Ovary (tissue), 3 donors: ENCODE measurements at regions not wholly inside any gene's neighbourhood (a gene's known extent, or its start where the extent isn't known, plus 50 kb on each side); places are given as distances from the start of the nearest gene placed in this dataset.

Experiments
- EP300 ChIP-seq: sonication (generic); formaldehyde crosslinking; IDR thresholded peaks from one replicate; pipeline ENCODE4 v1.6.1; 2017; ENCODE audit warnings: antibody characterized with exemption
- TF ChIP-seq, protein P1 (sequence below), 3 donors: fragments of 450-650 bp in 2 of 3; fragments of 200-600 bp in 1 of 3; IDR thresholded peaks; one replicate each; pipeline versions ENCODE4 v1.5.1 to v1.8.0; 2016 to 2022; ENCODE audit warnings: antibody characterized with exemption in 3 of 3, mild to moderate bottlenecking in 1 of 3
- donor health status: DM: no; HTN: no; CAD: no.

DNA sequence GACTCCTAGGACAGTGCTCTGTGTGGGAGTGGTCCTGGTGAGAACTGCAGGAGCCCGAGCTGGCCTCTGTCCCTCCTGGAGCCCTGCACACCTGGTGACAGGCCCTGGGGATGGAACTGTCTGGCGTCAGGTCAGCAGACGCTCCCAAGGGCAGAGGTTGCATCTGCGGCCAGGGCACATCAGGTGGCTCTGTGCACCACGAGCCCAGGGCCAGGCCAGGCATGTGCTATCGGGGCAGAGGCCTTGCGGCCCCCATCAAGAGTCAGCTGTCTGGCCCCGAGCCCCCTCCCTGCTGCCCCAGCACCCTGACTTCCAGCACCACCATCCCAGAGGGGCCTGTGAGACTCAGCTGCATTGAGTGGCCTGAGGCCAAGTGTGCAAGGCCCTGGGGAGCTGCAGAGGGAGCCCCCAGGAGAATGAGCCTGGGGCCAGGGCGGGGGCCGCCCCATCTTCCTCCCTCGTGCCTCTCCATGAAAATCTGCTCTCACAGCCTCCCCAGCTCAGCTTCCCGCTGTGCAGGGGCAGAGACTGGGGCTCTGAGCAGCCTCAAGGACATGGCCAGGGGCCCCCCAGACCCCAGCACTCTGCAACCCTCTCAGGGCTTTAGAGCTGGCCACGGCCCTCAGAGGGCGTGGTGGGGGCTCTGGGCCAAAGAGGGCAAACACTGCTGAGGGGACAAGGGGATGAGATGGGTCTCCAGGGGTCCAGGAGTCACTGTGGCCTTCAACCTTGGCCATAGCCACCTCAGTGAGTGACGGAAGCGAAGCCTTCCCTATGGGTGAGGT, 56.4 kb downstream of the RTL6 start:
- TF ChIP-seq, protein P1, sequence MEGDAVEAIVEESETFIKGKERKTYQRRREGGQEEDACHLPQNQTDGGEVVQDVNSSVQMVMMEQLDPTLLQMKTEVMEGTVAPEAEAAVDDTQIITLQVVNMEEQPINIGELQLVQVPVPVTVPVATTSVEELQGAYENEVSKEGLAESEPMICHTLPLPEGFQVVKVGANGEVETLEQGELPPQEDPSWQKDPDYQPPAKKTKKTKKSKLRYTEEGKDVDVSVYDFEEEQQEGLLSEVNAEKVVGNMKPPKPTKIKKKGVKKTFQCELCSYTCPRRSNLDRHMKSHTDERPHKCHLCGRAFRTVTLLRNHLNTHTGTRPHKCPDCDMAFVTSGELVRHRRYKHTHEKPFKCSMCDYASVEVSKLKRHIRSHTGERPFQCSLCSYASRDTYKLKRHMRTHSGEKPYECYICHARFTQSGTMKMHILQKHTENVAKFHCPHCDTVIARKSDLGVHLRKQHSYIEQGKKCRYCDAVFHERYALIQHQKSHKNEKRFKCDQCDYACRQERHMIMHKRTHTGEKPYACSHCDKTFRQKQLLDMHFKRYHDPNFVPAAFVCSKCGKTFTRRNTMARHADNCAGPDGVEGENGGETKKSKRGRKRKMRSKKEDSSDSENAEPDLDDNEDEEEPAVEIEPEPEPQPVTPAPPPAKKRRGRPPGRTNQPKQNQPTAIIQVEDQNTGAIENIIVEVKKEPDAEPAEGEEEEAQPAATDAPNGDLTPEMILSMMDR (IDR thresholded peaks at IDR 0.05), result no peak
- TF ChIP-seq EP300, result no peak
